ENCODE measurements at regions not wholly inside any gene's neighbourhood (a gene's known extent, or its start where the extent isn't known, plus 50 kb on each side); places are given as distances from the start of the nearest gene placed in this dataset.

- DNase-seq = no peak
Measured at GRCh38 chr21:15326032-15326867, 261.4 kb upstream of the NRIP1 start.

- DNase-seq = no peak
Measured at GRCh38 chr21:15327637-15328265, 263.0 kb upstream of the NRIP1 start.

- no peak for DNase-seq
Measured at GRCh38 chr21:15329191-15329590, 264.4 kb upstream of the NRIP1 start.

GRCh38 chr21:15330872-15331271 lies 266.1 kb upstream of the NRIP1 start:
- no peak for DNase-seq

- no peak for DNase-seq
Measured at GRCh38 chr21:15332572-15332971, 267.8 kb upstream of the NRIP1 start.

GRCh38 chr21:15333136-15333710 lies 268.4 kb upstream of the NRIP1 start:
- no peak for DNase-seq

GRCh38 chr21:15333951-15334350 lies 269.2 kb upstream of the NRIP1 start:
- DNase-seq = no peak

- DNase-seq = no peak
Measured at GRCh38 chr21:15343066-15343465, 278.3 kb upstream of the NRIP1 start.

- no peak for DNase-seq
Measured at GRCh38 chr21:15352009-15352408, 287.2 kb upstream of the NRIP1 start.

- no peak for DNase-seq
Measured at GRCh38 chr21:15353546-15353945, 288.7 kb upstream of the NRIP1 start.

GRCh38 chr21:15354516-15354915 lies 289.7 kb upstream of the NRIP1 start:
- no peak for DNase-seq

- DNase-seq = no peak
Measured at GRCh38 chr21:15355066-15355465, 290.3 kb upstream of the NRIP1 start.

GRCh38 chr21:15359251-15359650 lies 294.5 kb upstream of the NRIP1 start:
- no peak for DNase-seq

GRCh38 chr21:15362458-15362857 lies 297.7 kb upstream of the NRIP1 start:
- DNase-seq = no peak

GRCh38 chr21:15363921-15364320 lies 299.1 kb upstream of the NRIP1 start:
- DNase-seq = no peak

GRCh38 chr21:15365751-15366392 lies 301.1 kb upstream of the NRIP1 start:
- no peak for DNase-seq

GRCh38 chr21:15366555-15366954 lies 301.8 kb upstream of the NRIP1 start:
- DNase-seq = no peak

GRCh38 chr21:15367061-15367626 lies 302.3 kb upstream of the NRIP1 start:
- no peak for DNase-seq

- no peak for DNase-seq
Measured at GRCh38 chr21:15370462-15370975, 305.7 kb upstream of the NRIP1 start.

- DNase-seq = no peak
Measured at GRCh38 chr21:15373941-15374340, 309.1 kb upstream of the NRIP1 start.

- DNase-seq = no peak
Measured at GRCh38 chr21:15379776-15380175, 315.0 kb upstream of the NRIP1 start.

- DNase-seq = no peak
Measured at GRCh38 chr21:15383588-15383987, 318.8 kb upstream of the NRIP1 start.

- DNase-seq = no peak
Measured at GRCh38 chr21:15390049-15390448, 325.2 kb upstream of the NRIP1 start.

All from NCI-H1105 (cell line).